LoVo (cell line): ENCODE measurements at regions not wholly inside any gene's neighbourhood (a gene's known extent, or its start where the extent isn't known, plus 50 kb on each side); places are given as distances from the start of the nearest gene placed in this dataset.
A peak's percentile ranks its signal among the peaks of the same experiment; 100 is the strongest.
"Not testable (repeated sequence)": the region's sequence is repeated elsewhere in the genome, so short reads cannot be mapped to it uniquely, and the experiment has no call there.

Experiments used
- DNase-seq: peaks from one replicate; pipeline ENCODE4 v3.0.0-alpha.2; 2016; ENCODE audit warnings: low spot score

GRCh38 chr3:23100106-23100505, 103.0 kb upstream of the UBE2E2 start:
- no peak for DNase-seq

DNA sequence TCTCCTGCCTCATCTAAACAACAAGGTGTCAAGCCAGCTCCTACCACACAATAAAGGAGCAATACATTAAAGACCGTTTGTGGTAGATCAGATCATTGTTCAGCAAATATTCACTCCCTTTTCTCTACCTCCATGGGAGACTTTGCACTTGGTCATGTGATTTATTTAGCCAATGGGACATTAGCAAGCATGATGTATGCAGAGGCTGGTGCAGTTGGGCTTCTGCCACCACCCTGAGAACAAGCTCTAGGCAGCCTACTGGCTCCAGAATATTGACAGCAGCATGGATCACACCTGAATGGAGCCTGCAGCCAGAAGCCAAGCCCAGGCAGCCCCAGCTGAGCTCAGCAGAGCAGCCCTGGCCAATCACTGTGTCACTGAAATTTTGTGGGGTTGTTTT, 99.4 kb upstream of the UBE2E2 start:
- no peak for DNase-seq

DNA sequence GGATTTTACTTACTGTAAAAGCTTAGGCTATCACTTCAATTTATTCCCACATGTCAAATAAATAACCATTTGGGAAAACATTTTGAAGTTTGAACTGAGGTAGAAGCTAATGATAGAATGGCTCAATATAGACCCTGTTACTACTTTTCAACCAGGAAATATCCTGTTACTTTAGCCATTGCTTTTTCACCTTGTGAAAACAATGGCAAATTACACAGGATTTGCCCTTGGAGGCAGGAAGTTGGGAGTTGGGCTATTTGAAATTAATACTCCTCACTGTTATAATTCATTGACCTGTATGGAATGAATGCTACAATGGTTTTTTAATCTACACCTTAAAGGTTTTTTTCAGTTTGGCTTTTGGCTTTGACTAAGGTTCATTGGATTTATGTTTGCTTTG, 98.1 kb upstream of the UBE2E2 start:
- DNase-seq, result no peak

- no peak for DNase-seq
Observed at GRCh38 chr3:23106666-23107065, 96.5 kb upstream of the UBE2E2 start.

GRCh38 chr3:23107221-23107620, 95.9 kb upstream of the UBE2E2 start:
- DNase-seq, result no peak

- DNase-seq, result no peak
Observed at GRCh38 chr3:23108451-23109057, 94.6 kb upstream of the UBE2E2 start.

DNA sequence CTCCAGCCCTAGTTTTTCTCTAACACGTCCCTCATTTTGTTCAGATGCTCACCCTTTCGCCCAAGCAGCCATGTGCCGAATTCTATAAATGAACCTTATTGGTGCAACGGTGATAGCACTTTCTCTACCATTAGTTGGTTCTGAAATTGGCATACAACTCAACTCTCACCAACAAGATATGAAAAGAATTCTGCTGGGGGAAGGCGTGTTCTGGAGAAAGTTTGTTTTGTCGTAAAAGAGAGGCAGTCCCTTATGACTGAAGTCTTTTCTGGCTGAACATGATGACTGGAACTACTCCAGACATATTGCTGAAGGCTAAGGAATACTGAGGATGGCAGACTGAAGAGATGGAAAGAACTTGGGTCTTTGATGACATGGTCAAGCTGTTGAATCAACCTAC, 91.8 kb upstream of the UBE2E2 start:
- DNase-seq, result no peak

- no peak for DNase-seq
Observed at GRCh38 chr3:23111797-23112196, 91.3 kb upstream of the UBE2E2 start.

- DNase-seq, result no peak
Observed at GRCh38 chr3:23112491-23112890, 90.6 kb upstream of the UBE2E2 start.

DNA sequence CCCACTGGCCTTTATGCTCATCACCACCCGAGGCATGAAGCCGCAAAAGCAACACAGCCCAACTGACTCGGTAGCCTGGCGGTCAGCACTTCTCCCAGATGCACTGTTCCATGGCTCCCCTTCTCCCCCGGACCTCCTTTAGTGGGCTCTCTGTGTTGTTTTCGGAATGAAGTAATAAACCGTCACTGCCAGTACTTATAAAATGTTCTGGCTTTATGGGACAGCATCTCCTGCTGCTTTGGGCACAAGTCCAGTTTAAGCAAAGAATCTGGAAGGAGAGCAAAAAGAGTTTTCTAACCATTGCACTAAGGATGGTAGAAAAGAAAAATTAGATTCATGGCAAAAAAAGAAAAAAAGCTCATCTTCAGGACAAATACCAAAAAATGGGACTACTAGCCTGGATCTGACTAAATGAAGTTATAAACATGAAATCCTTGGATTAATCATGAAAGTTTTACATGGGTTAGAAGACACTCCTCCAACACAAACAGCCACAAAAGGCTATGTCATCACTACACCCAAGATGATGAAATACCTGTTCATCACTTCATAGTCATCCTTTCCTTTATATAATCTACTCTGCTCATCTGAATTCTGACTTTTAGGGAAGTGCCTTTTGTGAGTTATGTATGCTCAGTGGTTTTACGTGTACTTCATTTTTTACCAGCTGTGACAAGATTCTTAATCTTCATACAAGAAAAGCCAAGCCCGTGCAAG, 89.5 kb upstream of the UBE2E2 start:
- DNase-seq, result peak; percentile 55

DNA sequence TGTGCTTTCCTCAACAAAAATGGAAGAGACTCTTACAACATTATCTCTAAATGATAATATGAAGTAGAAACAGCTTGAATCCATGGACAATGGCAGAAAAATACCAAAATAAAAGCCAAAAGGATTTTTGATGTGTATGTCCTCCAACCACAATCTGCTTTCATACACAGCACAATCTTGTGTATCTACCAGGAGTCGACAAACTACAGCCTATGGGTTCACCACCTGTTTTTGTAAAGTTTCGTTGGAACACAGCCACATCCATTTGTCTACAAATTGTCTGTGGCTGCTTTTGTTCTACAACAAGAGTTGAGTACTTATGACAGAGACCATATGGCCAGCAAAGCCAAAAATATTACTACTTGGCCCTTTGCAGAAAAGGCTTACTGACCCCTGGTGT, 88.7 kb upstream of the UBE2E2 start:
- DNase-seq, result no peak

DNA sequence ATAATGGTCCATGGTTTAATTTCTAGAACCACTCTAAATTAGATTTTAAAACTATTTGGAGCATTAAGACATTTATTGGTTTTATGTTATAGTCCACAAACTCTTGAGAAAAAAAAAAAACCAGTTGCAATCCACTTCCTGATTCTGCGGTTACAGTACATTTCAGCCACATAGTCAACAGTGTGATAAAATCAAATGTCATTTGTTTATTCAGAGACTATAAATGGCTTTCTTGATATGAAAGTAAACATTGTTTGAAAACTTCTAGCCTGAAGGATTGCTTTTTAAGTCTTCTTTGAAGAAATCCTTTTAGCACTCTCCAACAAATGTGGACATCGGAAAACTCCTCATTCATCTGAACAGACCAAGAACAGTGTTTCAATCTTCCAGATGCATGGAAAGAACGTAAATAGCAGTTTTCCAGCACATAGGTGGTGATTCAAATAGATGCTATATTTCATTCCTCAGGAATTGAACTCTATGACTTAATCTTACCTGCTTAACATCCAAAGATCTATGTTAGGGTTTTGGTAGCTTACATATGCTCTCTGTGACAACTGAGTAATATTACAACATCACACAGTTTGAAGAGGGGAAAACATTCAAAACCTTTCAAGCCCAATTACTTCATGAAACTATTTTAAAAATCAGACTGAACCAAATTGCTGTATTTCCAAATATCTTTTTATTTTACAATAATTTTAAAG, 87.8 kb upstream of the UBE2E2 start:
- DNase-seq, result peak; percentile 78

DNA sequence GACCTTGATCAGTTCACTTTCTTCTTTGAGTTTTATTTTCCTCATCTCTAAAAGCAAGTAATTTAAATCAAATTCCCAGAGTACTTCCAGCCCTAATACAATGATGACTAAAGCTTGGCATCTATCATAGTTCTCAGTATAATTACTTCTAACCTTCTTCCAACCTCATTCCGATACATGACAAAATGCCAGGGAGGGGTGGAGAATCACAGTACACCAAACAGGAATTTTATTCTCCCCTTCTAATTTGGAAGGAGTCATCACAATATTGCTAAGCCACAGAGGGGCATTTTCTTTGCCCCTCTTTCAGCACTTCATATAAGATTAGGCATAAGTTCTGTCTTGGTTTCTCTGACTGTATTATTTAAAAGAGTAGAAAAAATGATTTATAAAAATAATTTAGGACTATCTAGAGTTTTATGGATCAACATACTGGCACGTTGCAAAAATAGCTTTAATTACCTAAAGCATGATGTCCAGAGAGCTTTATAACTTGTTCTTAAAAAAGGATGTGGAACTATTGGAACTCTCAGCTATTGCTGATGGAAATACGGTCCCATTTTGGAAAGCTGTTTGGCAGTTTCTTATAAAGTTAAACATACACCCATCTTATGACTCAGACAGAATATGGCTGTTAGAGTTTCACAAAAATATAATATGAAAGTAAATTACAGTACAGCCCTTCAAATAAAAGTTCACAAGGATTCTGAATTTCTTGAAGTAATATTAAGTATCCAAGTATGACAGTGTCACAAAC, 86.9 kb upstream of the UBE2E2 start:
- DNase-seq, result no peak

- no peak for DNase-seq
Observed at GRCh38 chr3:23117856-23118255, 85.3 kb upstream of the UBE2E2 start.

GRCh38 chr3:23127196-23127595, 75.9 kb upstream of the UBE2E2 start:
- no peak for DNase-seq

DNA sequence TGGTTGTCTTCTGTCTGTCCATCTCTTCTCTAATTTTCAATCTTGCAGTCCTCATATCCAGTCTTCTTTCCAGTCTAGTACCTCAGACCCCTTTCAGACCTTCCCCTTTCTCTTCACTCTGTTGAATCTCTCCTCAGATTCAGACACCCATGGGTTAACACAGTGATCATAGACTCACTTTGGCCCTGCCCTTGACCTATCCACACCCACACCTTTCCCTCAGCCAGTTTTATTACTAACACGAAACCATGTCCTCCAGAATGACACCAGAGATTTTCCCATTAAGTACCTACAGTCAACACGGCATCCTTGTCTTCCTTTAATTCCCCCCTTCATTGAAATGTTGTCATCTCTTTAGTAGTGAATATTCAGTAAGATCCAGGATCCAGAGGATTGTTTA, 74.5 kb upstream of the UBE2E2 start:
- no peak for DNase-seq

- DNase-seq, result no peak
Observed at GRCh38 chr3:23129117-23129516, 74.0 kb upstream of the UBE2E2 start.

GRCh38 chr3:23129817-23130216, 73.3 kb upstream of the UBE2E2 start:
- no peak for DNase-seq

GRCh38 chr3:23130406-23130805, 72.7 kb upstream of the UBE2E2 start:
- no peak for DNase-seq

GRCh38 chr3:23135026-23135785, 67.9 kb upstream of the UBE2E2 start:
- DNase-seq, result no peak

DNA sequence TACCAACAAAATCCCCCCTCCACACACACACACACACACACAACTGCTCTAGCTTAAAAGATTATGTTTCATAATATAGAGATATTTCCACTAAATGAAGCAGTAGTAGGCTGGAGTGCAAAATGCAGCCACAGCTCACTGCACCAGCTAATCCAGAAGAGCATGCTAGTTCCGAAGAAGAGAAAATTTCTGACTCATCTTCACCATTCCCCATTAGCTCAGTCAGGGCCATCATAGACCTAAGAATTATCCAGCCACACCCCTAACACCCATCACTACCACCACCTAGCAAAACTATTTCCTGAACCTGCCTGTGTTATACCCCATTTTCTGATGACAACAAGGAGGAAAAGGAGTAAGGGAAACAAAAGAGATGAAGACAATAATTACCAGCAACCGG, 67.1 kb upstream of the UBE2E2 start:
- DNase-seq, result no peak

- DNase-seq, result not testable (repeated sequence)
Observed at GRCh38 chr3:23144051-23144450, 59.1 kb upstream of the UBE2E2 start.
